ENCODE measurements at regions not wholly inside any gene's neighbourhood (a gene's known extent, or its start where the extent isn't known, plus 50 kb on each side); places are given as distances from the start of the nearest gene placed in this dataset.
"Not testable (repeated sequence)": the region's sequence is repeated elsewhere in the genome, so short reads cannot be mapped to it uniquely, and the experiment has no call there.

GRCh38 chr10:22467393-22467792, 122.1 kb downstream of the SPAG6 start:
- DNase-seq; intact Hi-C loops (cut with DNase I; ENCODE audit: low total_unique reads); H3K36me3 ChIP-seq; H3K4me3 ChIP-seq; H3K9me3 ChIP-seq; H3K27ac ChIP-seq; H3K4me1 ChIP-seq: not testable (repeated sequence)
- H3K27me3 ChIP-seq (replicated peaks in 1 of 7), result peaks cover 0 to 22% (median 4%) of the 10 kb centered on the region in 7 donors
- 87 to 92% (median 89%) methylated on average over 4 of the region's 4 CpGs for WGBS, 5 donors

- WGBS, 5 donors, result 71 to 93% (median 80%) methylated on average over 3 of the region's 3 CpGs
- no peaks in the 10 kb centered on the region for H3K4me1 ChIP-seq
These were observed 123.4 kb downstream of the SPAG6 start for GRCh38 chr10:22468570-22469320.

GRCh38 chr10:22473044-22473443, 127.7 kb downstream of the SPAG6 start:
- Histone ChIP-seq H3K27ac (no peak overlapping the region), H3K27me3 (replicated peaks in 1 of 7) (peaks cover 14 to 78% (median 60%) of the 10 kb centered on the region in 7 donors), H3K9me3 (no peaks in the 10 kb centered on the region), H3K4me1 (peaks cover 11 to 26% (median 25%) of the 10 kb centered on the region in 6 donors), H3K4me3 (no peak overlapping the region), H3K36me3 (no peaks in the 10 kb centered on the region)
- WGBS, 5 donors, result 90 to 93% (median 91%) methylated on average over 6 of the region's 6 CpGs
- intact Hi-C loops (cut with DNase I; ENCODE audit: low total_unique reads), result no loop called here
- TF ChIP-seq CTCF (IDR thresholded peaks at IDR 0.05 in 8 of 11, conservative IDR thresholded peaks at IDR 0.05 in 3 of 11), result no peak
- no peak for DNase-seq

More at GRCh38 chr10:22468570-22469320, 123.4 kb downstream of the SPAG6 start:
- H3K27me3 ChIP-seq (replicated peaks in 1 of 7), result peaks cover 0 to 35% (median 17%) of the 10 kb centered on the region in 7 donors
- no peak for DNase-seq
- no peak for TF ChIP-seq POLR2AphosphoS5 (IDR thresholded peaks at IDR 0.05)
- no peak for TF ChIP-seq CTCF (IDR thresholded peaks at IDR 0.05 in 8 of 11, conservative IDR thresholded peaks at IDR 0.05 in 3 of 11)
- no peak for TF ChIP-seq POLR2A (IDR thresholded peaks at IDR 0.05)
- no peak overlapping the region for H3K27ac ChIP-seq
- H3K4me3 ChIP-seq, result no peak overlapping the region
- H3K36me3 ChIP-seq, result no peaks in the 10 kb centered on the region
- intact Hi-C loops (cut with DNase I; ENCODE audit: low total_unique reads), result no loop called here
- H3K9me3 ChIP-seq, result no peaks in the 10 kb centered on the region

- 73 to 78% (median 77%) methylated on average over 3 of the region's 3 CpGs for WGBS, 5 donors
- H3K4me3 ChIP-seq, result no peak overlapping the region
- TF ChIP-seq POLR2A (IDR thresholded peaks at IDR 0.05), result no peak
- no peak for TF ChIP-seq CTCF (IDR thresholded peaks at IDR 0.05 in 8 of 11, conservative IDR thresholded peaks at IDR 0.05 in 3 of 11)
- TF ChIP-seq POLR2AphosphoS5 (IDR thresholded peaks at IDR 0.05), result no peak
These were observed 128.2 kb downstream of the SPAG6 start for GRCh38 chr10:22473459-22473858.

More at GRCh38 chr10:22473459-22473858, 128.2 kb downstream of the SPAG6 start:
- DNase-seq, result no peak
- Histone ChIP-seq H3K27me3 (replicated peaks in 1 of 7) (peaks cover 14 to 82% (median 61%) of the 10 kb centered on the region in 7 donors), H3K4me1 (peaks cover 11 to 26% (median 25%) of the 10 kb centered on the region in 6 donors), H3K36me3 (no peaks in the 10 kb centered on the region), H3K9me3 (no peaks in the 10 kb centered on the region), H3K27ac (no peak overlapping the region)
- intact Hi-C loops (cut with DNase I; ENCODE audit: low total_unique reads), result no loop called here

All from spleen (tissue), 11 donors.